H9 (cell line): ENCODE measurements at regions not wholly inside any gene's neighbourhood (a gene's known extent, or its start where the extent isn't known, plus 50 kb on each side); places are given as distances from the start of the nearest gene placed in this dataset.

Source experiments
- DNase-seq: peaks from one replicate; pipeline ENCODE4 v3.0.0-alpha.2; 2017
- H2AFZ ChIP-seq: one replicate; pipeline ENCODE4 v1.6.1; 2013; ENCODE audit warnings: mild to moderate bottlenecking, low read length, control low read depth, moderate library complexity
- H2AK5ac ChIP-seq: 2 replicates; pipeline ENCODE4 v1.6.1; 2013; ENCODE audit warnings: low read length, control low read depth, mixed read lengths; ENCODE audit not compliant: insufficient read length
- H2BK120ac ChIP-seq: one replicate; pipeline ENCODE4 v1.6.1; 2013; ENCODE audit warnings: low read depth, mild to moderate bottlenecking, low read length, control low read depth, inconsistent platforms; ENCODE audit not compliant: poor library complexity, severe bottlenecking
- H2BK12ac ChIP-seq: 2 replicates; pipeline ENCODE4 v1.6.1; 2013; ENCODE audit warnings: low read length, control low read depth, mixed read lengths, low read depth; ENCODE audit not compliant: insufficient read length
- H2BK15ac ChIP-seq: 2 replicates; pipeline ENCODE4 v1.6.1; 2013; ENCODE audit warnings: low read depth, low read length, control low read depth
- H2BK20ac ChIP-seq: one replicate; pipeline ENCODE4 v1.6.1; 2013; ENCODE audit warnings: low read depth, mild to moderate bottlenecking, low read length, control low read depth, inconsistent platforms; ENCODE audit not compliant: poor library complexity, severe bottlenecking
- H2BK5ac ChIP-seq: 2 replicates; pipeline ENCODE4 v1.6.1; 2013; ENCODE audit warnings: low read length, control low read depth, mixed read lengths; ENCODE audit not compliant: insufficient read length
- H3K14ac ChIP-seq: 2 replicates; pipeline ENCODE4 v1.6.1; 2013; ENCODE audit warnings: low read length, control low read depth; ENCODE audit not compliant: insufficient read depth
- H3K18ac ChIP-seq: 2 replicates; pipeline ENCODE4 v1.6.1; 2013; ENCODE audit warnings: low read depth, mild to moderate bottlenecking, mixed read lengths, low read length, control low read depth; ENCODE audit not compliant: insufficient read length
- H3K23ac ChIP-seq: 2 replicates; pipeline ENCODE4 v1.6.1; 2013; ENCODE audit warnings: low read length, control low read depth, mixed read lengths, low read depth; ENCODE audit not compliant: insufficient read length
- H3K23me2 ChIP-seq: 2 replicates; pipeline ENCODE4 v1.6.1; 2013; ENCODE audit warnings: low read depth, mild to moderate bottlenecking, mixed read lengths, low read length, control low read depth; ENCODE audit not compliant: insufficient read length, poor library complexity, severe bottlenecking
- H3K27ac ChIP-seq: 2 replicates; pipeline ENCODE4 v1.5.1; 2013; ENCODE audit warnings: low read length, control low read depth, mixed read lengths, low read depth; ENCODE audit not compliant: insufficient read length
- H3K27me3 ChIP-seq: 2 replicates; pipeline ENCODE4 v1.6.1; 2013; ENCODE audit warnings: low read length, control low read depth, inconsistent platforms; ENCODE audit not compliant: insufficient read depth
- H3K4ac ChIP-seq: 2 replicates; pipeline ENCODE4 v1.6.1; 2013; ENCODE audit warnings: low read depth, mild to moderate bottlenecking, control low read depth, inconsistent platforms, low read length, moderate library complexity
- H3K4me1 ChIP-seq: 2 replicates; pipeline ENCODE4 v1.6.1; 2013; ENCODE audit warnings: low read length, control low read depth, inconsistent platforms; ENCODE audit not compliant: insufficient read depth
- H3K4me2 ChIP-seq: 2 replicates; pipeline ENCODE4 v1.6.1; 2013; ENCODE audit warnings: low read length, control low read depth, mixed read lengths; ENCODE audit not compliant: insufficient read length, insufficient read depth
- H3K56ac ChIP-seq: 2 replicates; pipeline ENCODE4 v1.6.1; 2013; ENCODE audit warnings: low read depth, mild to moderate bottlenecking, mixed read lengths, low read length, control low read depth; ENCODE audit not compliant: insufficient read length
- H3K79me1 ChIP-seq: 2 replicates; pipeline ENCODE4 v1.6.1; 2013; ENCODE audit warnings: low read depth, mild to moderate bottlenecking, moderate library complexity, low read length, control low read depth, inconsistent platforms; ENCODE audit not compliant: insufficient read depth, poor library complexity, severe bottlenecking
- H3K79me2 ChIP-seq: 2 replicates; pipeline ENCODE4 v1.6.1; 2013; ENCODE audit warnings: low read length, control low read depth, inconsistent platforms; ENCODE audit not compliant: insufficient read depth
- H3K9ac ChIP-seq: 2 replicates; pipeline ENCODE4 v1.6.1; 2013; ENCODE audit warnings: low read length, control low read depth, mixed read lengths; ENCODE audit not compliant: insufficient read length; ENCODE audit errors: extremely low read depth
- H3K9me3 ChIP-seq: one replicate; pipeline ENCODE4 v1.6.1; 2013; ENCODE audit warnings: low read depth, low read length, inconsistent platforms; ENCODE audit not compliant: control insufficient read depth
- H3T11ph ChIP-seq: one replicate; pipeline ENCODE4 v1.6.1; 2013; ENCODE audit warnings: mild to moderate bottlenecking, low read length, control low read depth, inconsistent platforms
- H4K20me1 ChIP-seq: one replicate; pipeline ENCODE4 v1.6.1; 2013; ENCODE audit not compliant: control insufficient read depth, insufficient read length, insufficient read depth
- H4K5ac ChIP-seq: 2 replicates; pipeline ENCODE4 v1.6.1; 2013; ENCODE audit warnings: low read depth, mild to moderate bottlenecking, mixed read lengths, low read length, control low read depth; ENCODE audit not compliant: insufficient read length
- H4K8ac ChIP-seq: replicated peaks from 2 replicates; pipeline ENCODE4 v1.6.1; 2013; ENCODE audit warnings: low read length, control low read depth, mixed read lengths, low read depth; ENCODE audit not compliant: insufficient read length
- H4K91ac ChIP-seq: 2 replicates; pipeline ENCODE4 v1.6.1; 2013; ENCODE audit warnings: low read depth, mild to moderate bottlenecking, moderate library complexity, mixed read lengths, low read length, control low read depth; ENCODE audit not compliant: insufficient read length
- H3K27ac Mint-ChIP-seq, 3 experiments: 2 replicates in 2 of 3; 3 replicates in 1 of 3; pipeline ENCODE4 v1.8.0; 2020 to 2021; ENCODE audit warnings: mixed read lengths in 3 of 3, mild to moderate bottlenecking in 1 of 3, moderate library complexity in 1 of 3
- H3K27me3 Mint-ChIP-seq: 2 replicates; pipeline ENCODE4 v1.8.0; 2021; ENCODE audit warnings: low read depth, mild to moderate bottlenecking, moderate library complexity, mixed read lengths
- H3K36me3 Mint-ChIP-seq, 3 experiments: 2 replicates in 2 of 3; 3 replicates in 1 of 3; pipeline ENCODE4 v1.8.0; 2020 to 2021; ENCODE audit warnings: low read depth in 3 of 3, mixed read lengths in 3 of 3; ENCODE audit not compliant: insufficient read depth in 1 of 3
- H3K4me1 Mint-ChIP-seq, 2 experiments: 2 replicates each; pipeline ENCODE4 v1.8.0; 2020; ENCODE audit warnings: mixed read lengths in 2 of 2
- H3K4me3 Mint-ChIP-seq, 2 experiments: 2 replicates in 1 of 2; 3 replicates in 1 of 2; pipeline ENCODE4 v1.8.0; 2020 to 2021; ENCODE audit warnings: mild to moderate bottlenecking in 2 of 2, mixed read lengths in 2 of 2, moderate library complexity in 1 of 2
- H3K9me3 Mint-ChIP-seq, 2 experiments: 2 replicates in 1 of 2; 3 replicates in 1 of 2; pipeline ENCODE4 v1.8.0; 2020; ENCODE audit warnings: mild to moderate bottlenecking in 2 of 2, mixed read lengths in 2 of 2, moderate library complexity in 1 of 2
- CTCF ChIP-seq: fragments of 200-600 bp; sonication (generic); conservative IDR thresholded peaks from 3 replicates; pipeline ENCODE4 v1.8.0; 2021; ENCODE audit warnings: antibody characterized with exemption, mild to moderate bottlenecking
- WGBS: extraction: QIAGEN DNeasy Blood & Tissue Kit; methylation state at CpG from one replicate; pipeline ENCODE4 v1.1.7; 2013; ENCODE audit warnings: missing lambda C conversion rate, low lambda C conversion rate, mixed read lengths; ENCODE audit not compliant: insufficient read length; ENCODE audit errors: extremely low coverage; 5-methylcytosine and 5-hydroxymethylcytosine counted together

GRCh38 chr16:72241008-72241407, 69.1 kb upstream of the PMFBP1 start:
- no peak overlapping the region for H3K4me3 Mint-ChIP-seq
- no peak overlapping the region for H3K14ac ChIP-seq
- TF ChIP-seq CTCF, result no peak
- no peak overlapping the region for H2BK12ac ChIP-seq
- no peak overlapping the region for H3K4me2 ChIP-seq
- no peak overlapping the region for H3K9ac ChIP-seq
- H3K9me3 Mint-ChIP-seq, result no peaks in the 10 kb centered on the region
- H3T11ph ChIP-seq, result no peak overlapping the region
- no peaks in the 10 kb centered on the region for H3K23me2 ChIP-seq
- no peak overlapping the region for H4K5ac ChIP-seq
- H4K8ac ChIP-seq, result no peak overlapping the region
- H2BK15ac ChIP-seq, result no peak overlapping the region
- H4K91ac ChIP-seq, result no peak overlapping the region
- no peaks in the 10 kb centered on the region for H3K4me1 Mint-ChIP-seq
- no peak overlapping the region for H2BK20ac ChIP-seq
- WGBS, result no CpG with 5 or more reads among the region's 1 CpG
- H3K27me3 ChIP-seq, result no peaks in the 10 kb centered on the region
- H2BK120ac ChIP-seq, result no peak overlapping the region
- H3K79me2 ChIP-seq, result no peaks in the 10 kb centered on the region
- H3K56ac ChIP-seq, result no peak overlapping the region
- no peak overlapping the region for H2AK5ac ChIP-seq
- no peaks in the 10 kb centered on the region for H3K36me3 Mint-ChIP-seq
- no peak overlapping the region for H3K27ac Mint-ChIP-seq
- H3K18ac ChIP-seq, result no peak overlapping the region
- no peaks in the 10 kb centered on the region for H3K27me3 Mint-ChIP-seq
- no peaks in the 10 kb centered on the region for H3K4me1 ChIP-seq
- no peak overlapping the region for H2BK5ac ChIP-seq
- H3K23ac ChIP-seq, result no peak overlapping the region
- no peaks in the 10 kb centered on the region for H3K79me1 ChIP-seq
- no peaks in the 10 kb centered on the region for H4K20me1 ChIP-seq
- no peak overlapping the region for H3K27ac ChIP-seq
- H3K9me3 ChIP-seq, result no peaks in the 10 kb centered on the region
- H3K4ac ChIP-seq, result no peak overlapping the region
- no peak overlapping the region for H2AFZ ChIP-seq
- DNase-seq, result no peak
